ENCODE measurements at regions not wholly inside any gene's neighbourhood (a gene's known extent, or its start where the extent isn't known, plus 50 kb on each side); places are given as distances from the start of the nearest gene placed in this dataset.

DNA sequence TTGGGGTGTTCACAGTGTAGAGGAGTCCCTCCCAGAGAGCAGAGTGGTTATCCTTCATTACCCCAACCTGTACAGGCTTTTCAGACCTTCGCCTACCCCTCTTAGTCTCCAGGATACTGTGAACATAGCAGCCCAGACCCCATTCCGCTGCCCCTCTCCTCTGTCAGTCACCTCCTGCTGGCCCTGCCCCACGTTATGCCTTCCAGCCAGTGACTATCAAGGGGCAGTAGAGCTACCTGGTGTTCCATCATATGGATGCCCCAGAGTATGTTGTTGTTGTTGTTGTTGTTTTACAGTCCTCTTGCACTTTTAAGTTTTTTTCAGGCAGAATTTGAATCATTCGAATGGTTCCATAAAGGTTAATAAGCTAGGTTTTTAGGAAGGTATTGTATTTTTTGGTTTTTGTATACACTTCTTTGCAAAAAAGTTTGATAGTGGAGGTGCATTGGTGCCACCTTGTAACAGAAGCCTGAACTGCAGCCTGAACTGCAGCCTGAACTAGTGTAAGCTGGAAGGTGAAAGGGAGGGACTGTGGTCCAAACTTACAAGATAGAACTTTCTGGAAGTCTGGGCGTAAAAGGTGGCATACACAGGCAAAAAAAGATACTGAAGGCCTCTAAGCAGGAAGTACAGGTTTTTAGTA, 101.4 kb upstream of the RAB40AL start:
- intact Hi-C loops (cut with DNase I), result no loop called here
- H3K4me1 ChIP-seq, result no peaks in the 10 kb centered on the region
- H3K9me3 ChIP-seq, result no peaks in the 10 kb centered on the region
- H3K27me3 ChIP-seq, result no peaks in the 10 kb centered on the region
- no peak overlapping the region for H3K4me3 ChIP-seq
- TF ChIP-seq, protein P1, sequence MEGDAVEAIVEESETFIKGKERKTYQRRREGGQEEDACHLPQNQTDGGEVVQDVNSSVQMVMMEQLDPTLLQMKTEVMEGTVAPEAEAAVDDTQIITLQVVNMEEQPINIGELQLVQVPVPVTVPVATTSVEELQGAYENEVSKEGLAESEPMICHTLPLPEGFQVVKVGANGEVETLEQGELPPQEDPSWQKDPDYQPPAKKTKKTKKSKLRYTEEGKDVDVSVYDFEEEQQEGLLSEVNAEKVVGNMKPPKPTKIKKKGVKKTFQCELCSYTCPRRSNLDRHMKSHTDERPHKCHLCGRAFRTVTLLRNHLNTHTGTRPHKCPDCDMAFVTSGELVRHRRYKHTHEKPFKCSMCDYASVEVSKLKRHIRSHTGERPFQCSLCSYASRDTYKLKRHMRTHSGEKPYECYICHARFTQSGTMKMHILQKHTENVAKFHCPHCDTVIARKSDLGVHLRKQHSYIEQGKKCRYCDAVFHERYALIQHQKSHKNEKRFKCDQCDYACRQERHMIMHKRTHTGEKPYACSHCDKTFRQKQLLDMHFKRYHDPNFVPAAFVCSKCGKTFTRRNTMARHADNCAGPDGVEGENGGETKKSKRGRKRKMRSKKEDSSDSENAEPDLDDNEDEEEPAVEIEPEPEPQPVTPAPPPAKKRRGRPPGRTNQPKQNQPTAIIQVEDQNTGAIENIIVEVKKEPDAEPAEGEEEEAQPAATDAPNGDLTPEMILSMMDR (IDR thresholded peaks at IDR 0.05), result peak; percentile 32
- no peak overlapping the region for H3K27ac ChIP-seq
- H3K9ac ChIP-seq (ENCODE audit: low read depth in 2 of 2, low read length in 2 of 2), result no peak overlapping the region
- DNase-seq, result no peak
- H3K36me3 ChIP-seq, result no peaks in the 10 kb centered on the region

DNA sequence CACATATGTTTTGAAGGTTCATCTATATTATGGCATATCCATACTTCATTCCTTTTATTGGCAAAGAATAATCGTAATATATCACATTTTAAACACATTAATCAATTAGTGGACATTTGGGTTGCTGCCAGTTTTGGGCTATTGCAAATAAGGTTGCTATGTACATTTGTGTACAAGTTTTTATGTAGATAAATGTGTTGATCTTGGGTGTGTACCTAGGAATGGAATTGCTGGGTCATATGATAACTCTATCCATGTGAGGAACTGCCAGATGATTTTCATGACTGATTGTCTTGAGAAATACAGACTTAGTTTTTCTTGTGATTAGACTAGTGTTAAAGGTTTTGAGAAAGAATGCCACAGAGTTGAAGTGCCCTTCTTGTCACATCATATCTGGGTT, 99.2 kb upstream of the RAB40AL start:
- Histone ChIP-seq H3K27me3 (no peaks in the 10 kb centered on the region), H3K27ac (no peak overlapping the region), H3K9ac (ENCODE audit: low read depth in 2 of 2, low read length in 2 of 2) (no peak overlapping the region), H3K9me3 (no peaks in the 10 kb centered on the region), H3K4me1 (no peaks in the 10 kb centered on the region), H3K4me3 (no peak overlapping the region), H3K36me3 (no peaks in the 10 kb centered on the region)
- TF ChIP-seq, protein P1 (IDR thresholded peaks at IDR 0.05), result no peak
- intact Hi-C loops (cut with DNase I), result no loop called here
- DNase-seq, result no peak

DNA sequence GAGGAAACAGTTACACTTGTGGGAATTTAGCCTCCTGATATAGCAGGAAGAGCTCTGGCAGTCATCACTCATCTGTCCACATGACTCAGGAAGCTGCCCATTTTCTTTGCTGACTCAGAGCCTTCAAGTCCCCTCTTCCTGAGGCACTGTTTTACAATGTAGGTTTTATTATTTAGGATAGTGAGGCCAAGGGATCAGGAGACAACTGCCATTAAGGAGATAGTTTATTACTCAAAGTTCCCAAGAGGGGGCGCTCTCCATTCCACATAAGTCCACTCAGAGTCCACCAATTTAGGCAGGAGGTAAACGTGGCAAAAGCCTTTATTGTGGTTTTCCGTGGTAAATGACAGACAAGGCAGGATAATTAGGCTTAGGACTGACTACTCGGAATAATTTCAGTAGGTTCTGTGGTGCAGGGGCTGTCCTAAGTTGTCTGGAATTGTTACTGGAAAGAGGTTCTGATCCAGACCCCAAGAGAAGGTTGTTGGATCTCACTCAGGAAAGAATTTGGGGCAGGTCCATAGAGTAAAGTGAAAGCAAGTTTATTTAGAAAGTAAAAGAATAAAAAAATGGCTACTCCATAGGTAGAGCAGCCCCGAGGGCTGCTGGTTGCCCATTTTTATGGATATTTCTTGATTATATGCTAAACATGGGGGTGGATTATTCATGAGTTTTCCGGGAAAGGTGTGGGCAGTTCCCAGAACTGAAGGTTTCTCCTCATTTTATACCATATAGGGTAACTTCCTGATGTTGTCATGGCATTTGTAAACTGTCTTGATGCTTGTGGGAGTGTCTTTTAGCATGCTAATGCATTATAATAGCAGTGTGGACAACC, 96.0 kb upstream of the RAB40AL start:
- TF ChIP-seq, protein P1 (IDR thresholded peaks at IDR 0.05), result no peak

DNA sequence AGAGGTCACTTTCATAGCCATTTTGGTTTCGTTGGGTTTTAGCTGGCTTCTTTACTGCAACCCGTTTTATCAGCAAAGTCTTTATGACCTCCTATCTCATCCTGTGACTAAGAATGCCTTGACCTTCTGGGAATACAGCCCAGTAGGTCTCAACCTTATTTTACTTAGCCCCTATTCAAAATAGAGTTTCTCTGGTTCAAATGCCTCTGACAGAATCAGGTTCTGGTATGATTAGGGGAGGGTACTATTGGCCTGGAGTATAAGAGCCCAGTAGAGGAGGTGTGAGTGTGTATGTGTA, 95.4 kb upstream of the RAB40AL start:
- no peaks in the 10 kb centered on the region for H3K4me1 ChIP-seq
- no peaks in the 10 kb centered on the region for H3K36me3 ChIP-seq
- intact Hi-C loops (cut with DNase I), result no loop called here
- no peaks in the 10 kb centered on the region for H3K27me3 ChIP-seq
- H3K9ac ChIP-seq (ENCODE audit: low read depth in 2 of 2, low read length in 2 of 2), result no peak overlapping the region
- no peak overlapping the region for H3K4me3 ChIP-seq
- no peak for DNase-seq
- TF ChIP-seq, protein P1 (IDR thresholded peaks at IDR 0.05), result no peak
- no peak overlapping the region for H3K27ac ChIP-seq
- no peaks in the 10 kb centered on the region for H3K9me3 ChIP-seq

More for the DNA sequence above, 96.0 kb upstream of the RAB40AL start:
- H3K4me3 ChIP-seq, result no peak overlapping the region
- no peak overlapping the region for H3K9ac ChIP-seq (ENCODE audit: low read depth in 2 of 2, low read length in 2 of 2)
- H3K27me3 ChIP-seq, result no peaks in the 10 kb centered on the region
- H3K27ac ChIP-seq, result no peak overlapping the region
- intact Hi-C loops (cut with DNase I), result no loop called here
- DNase-seq, result no peak
- H3K9me3 ChIP-seq, result no peaks in the 10 kb centered on the region
- no peaks in the 10 kb centered on the region for H3K4me1 ChIP-seq
- H3K36me3 ChIP-seq, result no peaks in the 10 kb centered on the region

DNA sequence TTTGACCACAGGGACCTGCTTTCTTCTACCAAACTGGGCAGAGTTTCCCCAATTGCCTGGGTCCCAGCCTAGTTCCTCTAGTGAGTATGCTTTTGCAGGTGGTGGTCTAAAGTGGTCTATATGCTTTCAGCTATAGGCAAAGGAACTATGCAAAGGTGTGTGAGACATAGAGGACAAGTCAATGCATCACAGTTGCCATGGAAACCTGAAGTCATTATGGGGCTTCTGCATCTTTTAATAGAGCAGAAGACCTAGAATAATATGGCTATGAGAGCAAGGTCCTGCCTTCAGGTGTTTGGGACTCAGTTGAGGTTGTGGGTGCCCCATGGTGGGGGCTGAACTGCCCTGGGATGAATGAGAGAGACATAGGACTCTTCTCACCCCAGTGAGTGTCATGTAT, 92.1 kb upstream of the RAB40AL start:
- Histone ChIP-seq H3K27me3 (no peaks in the 10 kb centered on the region), H3K9ac (ENCODE audit: low read depth in 2 of 2, low read length in 2 of 2) (no peak overlapping the region), H3K36me3 (no peaks in the 10 kb centered on the region), H3K4me1 (no peaks in the 10 kb centered on the region), H3K4me3 (no peak overlapping the region), H3K9me3 (no peaks in the 10 kb centered on the region), H3K27ac (no peak overlapping the region)
- DNase-seq, result no peak
- intact Hi-C loops (cut with DNase I), result no loop called here
- TF ChIP-seq, protein P1 (IDR thresholded peaks at IDR 0.05), result no peak

Data from colonic mucosa (tissue), 4 donors.